Activated T-helper 1 cell treated with anti-CD3 and anti-CD28 coated beads, Interleukin-12 subunit alpha, Interleukin-12 subunit beta, Interleukin-2, Interleukin-4 antibody, amounts not matched to agents 30 ng/mL and 10 ng/mL and 1 ng/mL, durations not matched to agents 14 hours and 24 hours and 36 hours (primary cell): ENCODE measurements at regions not wholly inside any gene's neighbourhood (a gene's known extent, or its start where the extent isn't known, plus 50 kb on each side); places are given as distances from the start of the nearest gene placed in this dataset.

Experiments
- DNase-seq: peaks from one replicate; pipeline ENCODE4 v3.0.0; 2021; ENCODE audit warnings: low spot score
- H3K27ac Mint-ChIP-seq: one replicate; pipeline ENCODE4 v1.8.0; 2021; ENCODE audit warnings: mild to moderate bottlenecking, mixed read lengths
- H3K27me3 Mint-ChIP-seq: one replicate; pipeline ENCODE4 v1.8.0; 2022; ENCODE audit warnings: mild to moderate bottlenecking, moderate library complexity, mixed read lengths; ENCODE audit not compliant: insufficient read depth
- H3K36me3 Mint-ChIP-seq: one replicate; pipeline ENCODE4 v1.8.0; 2021; ENCODE audit warnings: low read depth, mixed read lengths
- H3K4me1 Mint-ChIP-seq: one replicate; pipeline ENCODE4 v1.8.0; 2021; ENCODE audit warnings: low read depth, mixed read lengths
- H3K4me3 Mint-ChIP-seq: one replicate; pipeline ENCODE4 v1.8.0; 2021; ENCODE audit warnings: mild to moderate bottlenecking, moderate library complexity, mixed read lengths
- H3K9me3 Mint-ChIP-seq: one replicate; pipeline ENCODE4 v1.8.0; 2021; ENCODE audit warnings: mixed read lengths
- intact Hi-C: fragments of 100-400 bp; cut with micrococcal nuclease; formaldehyde crosslinking; loops from one replicate; pipeline ENCODE4 v1.15.1; 2024

DNA sequence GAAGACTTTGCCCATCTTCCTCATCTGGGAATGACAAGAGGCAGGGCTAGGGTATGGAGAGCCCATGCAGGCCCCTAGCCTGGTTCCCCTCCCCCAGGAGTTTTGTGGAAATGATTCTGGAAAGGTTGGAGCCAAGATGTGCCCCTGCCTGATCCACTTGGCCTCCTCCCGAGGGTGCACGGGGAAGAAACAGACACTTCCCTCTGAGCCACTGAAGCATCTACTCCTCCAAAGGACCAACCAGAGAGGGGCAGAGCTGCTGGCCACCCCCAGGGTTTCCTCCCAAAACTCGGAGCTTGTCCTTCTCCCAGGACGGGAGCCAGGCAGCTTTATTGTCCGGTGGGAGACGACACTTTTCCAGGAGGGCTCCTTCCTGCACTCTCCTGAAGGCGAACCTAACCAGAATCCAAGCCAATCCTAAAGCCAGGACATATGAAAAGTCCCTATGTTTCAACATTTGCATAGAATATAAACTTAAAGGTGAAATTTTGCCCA, 149.2 kb upstream of the COPS8 start:
- no peaks in the 10 kb centered on the region for H3K9me3 Mint-ChIP-seq
- DNase-seq, result no peak
- H3K4me3 Mint-ChIP-seq, result no peak overlapping the region
- no peak overlapping the region for H3K27ac Mint-ChIP-seq
- H3K36me3 Mint-ChIP-seq, result no peaks in the 10 kb centered on the region
- H3K27me3 Mint-ChIP-seq, result peaks cover 6% of the 10 kb centered on the region
- H3K4me1 Mint-ChIP-seq, result no peaks in the 10 kb centered on the region
- intact Hi-C loops, result no loop called here

DNA sequence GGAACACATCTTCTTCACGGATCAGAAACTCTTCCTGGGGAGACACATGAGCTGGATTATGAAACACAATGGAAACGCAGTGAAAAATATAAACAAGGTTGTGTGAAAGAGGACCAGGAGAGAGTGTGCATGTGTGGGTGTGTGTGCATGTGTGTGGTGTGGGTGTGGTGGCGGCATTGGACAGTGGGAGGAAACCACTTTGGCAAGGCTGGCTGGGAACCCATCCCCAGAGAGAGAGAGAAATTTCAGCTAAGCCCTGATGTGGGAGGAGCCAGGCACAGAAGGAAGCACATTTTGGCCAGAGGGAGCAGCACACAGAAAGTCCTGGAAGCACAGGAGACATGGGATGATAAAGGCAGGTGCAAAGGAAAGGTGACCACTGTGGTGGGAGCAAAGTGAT, 147.6 kb upstream of the COPS8 start:
- intact Hi-C loops, result no loop called here
- Mint-ChIP-seq H3K36me3 (no peaks in the 10 kb centered on the region), H3K9me3 (no peaks in the 10 kb centered on the region), H3K4me1 (no peaks in the 10 kb centered on the region), H3K27ac (no peak overlapping the region), H3K4me3 (no peak overlapping the region), H3K27me3 (peaks cover 4% of the 10 kb centered on the region)
- no peak for DNase-seq

DNA sequence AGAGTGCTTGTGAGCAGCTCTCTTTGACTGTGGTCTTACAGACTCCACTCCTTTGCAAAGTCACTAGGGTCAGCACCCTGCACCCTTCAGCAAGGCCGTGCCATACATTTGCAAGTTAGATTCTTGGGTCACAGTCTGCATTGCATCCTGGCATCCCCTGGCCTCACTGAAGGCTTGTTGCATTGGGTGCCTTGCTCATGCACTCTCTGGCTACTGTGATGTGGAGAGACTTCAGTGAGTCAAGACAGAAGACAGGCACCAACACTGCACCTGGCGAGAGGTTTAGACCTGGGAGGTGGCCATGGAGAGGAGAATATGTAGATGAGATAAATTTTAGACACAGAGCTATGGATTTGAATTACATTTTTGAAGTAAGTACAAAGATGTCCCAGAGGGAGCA, 146.4 kb upstream of the COPS8 start:
- no peak overlapping the region for H3K4me3 Mint-ChIP-seq
- no peak overlapping the region for H3K27ac Mint-ChIP-seq
- intact Hi-C loops, result no loop called here
- no peak for DNase-seq
- no peaks in the 10 kb centered on the region for H3K36me3 Mint-ChIP-seq
- H3K27me3 Mint-ChIP-seq, result no peaks in the 10 kb centered on the region
- no peaks in the 10 kb centered on the region for H3K4me1 Mint-ChIP-seq
- no peaks in the 10 kb centered on the region for H3K9me3 Mint-ChIP-seq

DNA sequence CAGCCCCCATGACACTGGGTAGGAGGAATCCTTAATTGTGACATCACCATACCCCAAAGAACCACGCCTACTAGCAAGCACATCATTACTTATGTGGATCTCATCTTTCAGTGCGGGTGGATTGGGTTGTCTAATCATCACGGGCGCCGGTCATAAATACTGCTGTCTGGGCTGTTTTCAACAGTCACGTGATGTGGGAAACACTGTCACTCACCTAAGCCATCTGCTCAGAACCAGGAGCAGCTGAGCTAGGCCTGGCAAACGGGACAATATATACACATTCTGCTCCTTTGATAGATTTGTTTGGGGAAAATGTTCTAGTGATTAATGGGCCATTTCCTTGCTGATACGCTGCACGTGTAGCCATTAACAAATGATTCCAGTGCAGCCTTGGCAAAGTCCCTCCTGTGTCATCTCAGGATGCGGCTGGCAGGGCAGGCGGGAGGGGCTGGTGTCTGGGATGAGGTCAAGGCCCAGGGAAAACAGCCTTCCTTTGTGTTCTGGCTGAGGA, 145.9 kb upstream of the COPS8 start:
- H3K9me3 Mint-ChIP-seq, result no peaks in the 10 kb centered on the region
- H3K4me1 Mint-ChIP-seq, result no peaks in the 10 kb centered on the region
- H3K36me3 Mint-ChIP-seq, result no peaks in the 10 kb centered on the region
- H3K27me3 Mint-ChIP-seq, result no peaks in the 10 kb centered on the region
- no peak for DNase-seq
- no peak overlapping the region for H3K4me3 Mint-ChIP-seq
- H3K27ac Mint-ChIP-seq, result no peak overlapping the region
- intact Hi-C loops, result no loop called here

DNA sequence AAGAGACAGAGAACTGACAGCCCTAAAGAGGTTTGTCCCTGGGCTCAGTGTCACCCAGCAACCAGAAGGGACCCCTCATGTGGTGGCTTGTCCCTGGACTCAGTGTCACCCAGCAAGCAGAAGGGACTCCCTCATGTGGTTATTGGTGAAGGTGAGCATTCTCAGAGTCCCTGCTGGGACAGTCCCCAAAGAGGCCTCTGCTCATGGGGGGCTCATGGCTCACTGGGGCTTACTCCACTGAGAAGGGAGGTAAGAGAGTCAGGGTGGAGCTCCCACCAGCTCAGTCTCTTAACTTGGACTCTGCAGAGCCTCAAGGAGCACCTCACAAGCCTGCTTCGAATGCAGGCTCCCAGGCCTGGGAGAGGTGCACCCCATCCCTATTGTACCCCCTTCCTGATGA, 145.2 kb upstream of the COPS8 start:
- intact Hi-C loops, result no loop called here
- no peaks in the 10 kb centered on the region for H3K4me1 Mint-ChIP-seq
- H3K9me3 Mint-ChIP-seq, result no peaks in the 10 kb centered on the region
- H3K27ac Mint-ChIP-seq, result no peak overlapping the region
- no peak for DNase-seq
- H3K36me3 Mint-ChIP-seq, result no peaks in the 10 kb centered on the region
- H3K27me3 Mint-ChIP-seq, result no peaks in the 10 kb centered on the region
- no peak overlapping the region for H3K4me3 Mint-ChIP-seq

DNA sequence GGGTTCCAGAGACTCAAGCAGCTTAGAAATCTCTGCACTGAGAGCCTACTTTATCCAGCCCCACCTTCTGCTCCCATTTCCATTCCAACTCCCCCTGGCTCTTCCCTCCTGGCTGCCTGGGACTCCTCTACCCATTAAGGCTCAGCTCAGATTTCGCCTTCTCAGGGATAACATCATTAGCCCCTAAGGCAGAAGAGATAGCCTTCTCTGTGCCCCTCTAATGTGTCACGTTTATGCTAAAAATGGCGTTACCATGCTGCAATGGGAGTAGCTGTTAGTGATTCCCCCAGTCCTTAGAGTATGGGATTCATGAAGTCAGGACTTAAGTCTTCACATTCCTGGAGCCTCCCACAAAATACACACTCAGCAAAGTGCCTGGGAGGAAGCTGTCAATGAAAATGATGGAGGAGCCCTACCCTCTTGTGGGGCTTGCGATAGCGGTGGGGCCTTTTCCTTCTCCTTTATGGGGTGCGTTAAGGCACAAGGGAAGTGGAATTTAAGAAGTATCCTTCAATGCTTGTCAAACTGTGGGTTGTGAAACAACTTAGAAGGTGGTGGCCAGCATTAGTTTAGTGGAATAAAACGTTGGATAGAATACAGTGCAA, 144.7 kb upstream of the COPS8 start:
- DNase-seq, result no peak
- Mint-ChIP-seq H3K27me3 (no peaks in the 10 kb centered on the region), H3K4me1 (no peaks in the 10 kb centered on the region), H3K9me3 (no peaks in the 10 kb centered on the region), H3K4me3 (no peak overlapping the region), H3K27ac (no peak overlapping the region), H3K36me3 (no peaks in the 10 kb centered on the region)
- intact Hi-C loops, result no loop called here

DNA sequence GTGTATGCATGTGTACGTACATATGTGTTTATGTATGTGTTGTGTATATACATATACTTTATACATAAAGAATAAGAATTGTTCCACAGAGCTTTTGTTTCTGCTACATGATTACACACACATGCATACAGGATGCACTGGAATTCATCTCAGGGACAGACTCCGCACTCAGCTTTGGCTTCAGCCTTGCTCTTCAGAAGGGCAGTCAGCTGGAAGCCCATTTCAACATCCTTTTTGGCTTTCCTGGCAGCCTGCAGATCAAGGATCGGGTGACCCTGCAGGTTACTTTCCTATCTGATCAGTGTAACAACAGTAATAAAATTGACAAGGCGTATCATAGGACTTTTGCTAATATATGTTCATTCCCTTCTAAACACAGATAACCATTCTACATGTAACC, 144.1 kb upstream of the COPS8 start:
- DNase-seq, result no peak
- Mint-ChIP-seq H3K4me1 (no peaks in the 10 kb centered on the region), H3K27ac (no peak overlapping the region)

DNA sequence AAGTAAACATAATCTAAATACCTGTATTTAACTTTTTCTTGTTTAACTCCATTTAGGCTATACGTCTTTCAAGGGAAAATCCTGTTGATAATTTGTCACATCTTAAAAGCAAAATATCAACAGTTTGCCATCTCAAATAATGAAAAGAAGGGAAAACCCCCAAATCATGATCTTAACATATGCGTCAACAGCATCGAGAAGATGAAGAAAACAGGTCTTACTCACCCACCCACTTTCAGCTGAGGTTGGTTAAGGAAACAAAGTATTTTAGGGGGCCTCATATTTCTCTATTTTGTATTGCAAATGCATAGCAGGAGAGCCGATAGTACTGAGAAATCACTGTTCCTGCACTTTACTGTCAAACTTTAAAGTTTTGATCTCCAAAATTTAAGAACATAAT, 143.1 kb upstream of the COPS8 start:
- no peak overlapping the region for H3K4me3 Mint-ChIP-seq
- H3K27me3 Mint-ChIP-seq, result no peaks in the 10 kb centered on the region
- no peaks in the 10 kb centered on the region for H3K9me3 Mint-ChIP-seq
- DNase-seq, result no peak
- no peaks in the 10 kb centered on the region for H3K4me1 Mint-ChIP-seq
- intact Hi-C loops, result no loop called here
- H3K36me3 Mint-ChIP-seq, result no peaks in the 10 kb centered on the region
- no peak overlapping the region for H3K27ac Mint-ChIP-seq

More for the DNA sequence above, 144.1 kb upstream of the COPS8 start:
- H3K27me3 Mint-ChIP-seq, result no peaks in the 10 kb centered on the region
- intact Hi-C loops, result no loop called here
- H3K4me3 Mint-ChIP-seq, result no peak overlapping the region
- H3K36me3 Mint-ChIP-seq, result no peaks in the 10 kb centered on the region
- no peaks in the 10 kb centered on the region for H3K9me3 Mint-ChIP-seq

DNA sequence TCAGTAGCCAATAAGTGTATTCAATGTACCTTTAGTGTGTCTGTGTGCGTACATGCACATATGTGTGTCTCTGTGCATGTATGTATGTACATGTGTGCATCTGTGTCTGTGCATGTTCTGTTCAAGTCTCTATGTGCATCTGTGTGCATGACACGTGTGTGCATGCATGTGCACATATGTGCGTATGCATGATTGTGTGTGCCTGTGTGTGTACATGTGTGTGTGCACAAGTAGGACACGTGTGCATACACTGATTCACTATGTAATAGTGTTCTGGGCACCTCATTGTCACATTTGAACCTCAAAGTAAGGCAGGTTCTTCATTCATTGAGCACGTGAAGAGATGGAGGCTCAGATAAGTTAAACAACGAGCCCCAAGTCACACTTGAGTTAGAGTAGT, 142.6 kb upstream of the COPS8 start:
- no peaks in the 10 kb centered on the region for H3K4me1 Mint-ChIP-seq
- no peaks in the 10 kb centered on the region for H3K9me3 Mint-ChIP-seq
- H3K27me3 Mint-ChIP-seq, result no peaks in the 10 kb centered on the region
- intact Hi-C loops, result no loop called here
- H3K27ac Mint-ChIP-seq, result no peak overlapping the region
- no peaks in the 10 kb centered on the region for H3K36me3 Mint-ChIP-seq
- no peak overlapping the region for H3K4me3 Mint-ChIP-seq
- DNase-seq, result no peak

DNA sequence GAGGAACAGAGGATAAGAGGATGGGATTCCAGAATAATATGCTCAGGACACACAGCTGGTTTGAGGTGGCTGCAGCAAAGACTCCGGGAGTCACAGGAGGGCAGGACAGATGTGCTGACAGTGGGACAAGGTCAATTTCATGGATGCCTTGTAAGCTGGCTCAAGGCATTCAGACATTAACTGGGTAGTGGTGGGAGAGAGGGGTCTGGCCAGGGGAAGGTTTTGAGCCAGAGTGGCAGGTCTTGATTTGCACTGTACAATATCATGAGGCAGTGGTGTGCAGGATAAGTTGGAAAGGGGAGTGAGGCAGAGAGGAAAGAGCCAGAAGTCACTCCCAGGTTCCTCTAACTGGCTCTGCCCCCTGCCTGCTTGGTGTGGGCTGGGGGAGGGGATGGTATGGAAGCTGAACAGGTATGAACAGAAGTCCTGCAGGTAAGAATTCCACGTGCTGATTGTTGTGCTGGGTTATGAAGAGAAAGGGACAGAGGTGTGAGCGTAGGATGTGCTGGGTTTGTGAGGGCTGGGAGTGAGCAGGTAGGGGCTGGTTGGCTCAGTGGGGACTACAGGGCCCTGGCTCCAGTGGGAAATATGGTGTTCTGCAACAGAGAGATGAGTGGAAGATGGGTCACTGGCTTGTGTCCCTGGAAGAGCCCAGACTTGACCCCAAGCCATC, 141.7 kb upstream of the COPS8 start:
- H3K27ac Mint-ChIP-seq, result no peak overlapping the region
- H3K4me1 Mint-ChIP-seq, result no peaks in the 10 kb centered on the region
- intact Hi-C loops, result no loop called here
- no peak for DNase-seq
- H3K36me3 Mint-ChIP-seq, result no peaks in the 10 kb centered on the region
- H3K4me3 Mint-ChIP-seq, result no peak overlapping the region
- no peaks in the 10 kb centered on the region for H3K9me3 Mint-ChIP-seq
- no peaks in the 10 kb centered on the region for H3K27me3 Mint-ChIP-seq

DNA sequence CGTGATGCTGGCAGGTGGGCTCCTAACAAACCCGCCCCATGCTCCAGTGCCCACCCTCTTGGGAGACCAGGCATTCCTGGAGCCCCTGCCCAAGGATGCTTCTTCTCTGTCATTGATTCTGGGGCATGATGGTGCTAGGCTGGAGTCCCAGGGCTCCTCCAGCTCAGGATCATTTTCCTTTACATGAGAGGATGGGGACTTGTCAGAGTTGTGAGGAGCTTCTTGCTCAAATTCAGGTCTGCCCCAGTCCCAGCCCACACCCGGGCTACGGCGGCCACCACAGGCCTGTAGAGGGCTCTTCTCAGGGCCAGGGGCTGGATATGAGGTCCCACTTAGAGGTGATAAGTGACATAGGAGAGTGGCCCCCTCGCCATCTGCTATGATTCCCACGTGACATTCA, 141.1 kb upstream of the COPS8 start:
- Mint-ChIP-seq H3K4me1 (no peaks in the 10 kb centered on the region), H3K27me3 (no peaks in the 10 kb centered on the region), H3K27ac (no peak overlapping the region), H3K36me3 (no peaks in the 10 kb centered on the region), H3K9me3 (no peaks in the 10 kb centered on the region), H3K4me3 (no peak overlapping the region)
- DNase-seq, result no peak
- intact Hi-C loops, result no loop called here

DNA sequence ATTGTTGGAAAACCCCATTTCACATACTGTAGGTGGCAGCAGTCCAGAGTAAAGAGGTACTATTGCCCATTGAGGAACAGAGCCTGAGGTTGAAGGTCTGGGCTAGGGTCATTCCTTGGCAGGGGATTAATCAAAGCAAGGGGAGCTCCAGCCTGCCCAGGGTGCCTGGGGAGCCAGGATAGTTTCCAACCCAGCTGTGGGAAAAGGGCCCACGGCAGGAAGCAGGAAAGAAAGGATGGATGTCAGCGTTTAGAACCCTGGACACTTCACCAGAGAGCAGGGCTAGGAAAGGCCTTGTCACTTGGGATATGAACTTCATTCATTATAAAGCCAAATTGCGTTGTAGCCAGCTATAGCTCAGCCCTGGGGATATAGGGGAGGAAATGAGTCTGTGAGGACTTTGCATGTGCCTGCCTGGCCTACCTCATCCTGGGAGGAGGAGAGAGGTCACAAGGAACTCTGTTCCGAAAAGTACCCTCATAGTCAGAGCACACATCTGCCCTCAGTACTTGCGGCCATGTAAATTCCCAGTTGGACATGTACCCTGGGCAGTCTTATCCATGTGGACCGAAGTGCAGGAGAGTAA, 140.2 kb upstream of the COPS8 start:
- intact Hi-C loops, result no loop called here
- H3K9me3 Mint-ChIP-seq, result no peaks in the 10 kb centered on the region
- no peaks in the 10 kb centered on the region for H3K27me3 Mint-ChIP-seq
- no peak for DNase-seq
- no peak overlapping the region for H3K27ac Mint-ChIP-seq
- no peaks in the 10 kb centered on the region for H3K36me3 Mint-ChIP-seq
- H3K4me1 Mint-ChIP-seq, result no peaks in the 10 kb centered on the region
- no peak overlapping the region for H3K4me3 Mint-ChIP-seq

DNA sequence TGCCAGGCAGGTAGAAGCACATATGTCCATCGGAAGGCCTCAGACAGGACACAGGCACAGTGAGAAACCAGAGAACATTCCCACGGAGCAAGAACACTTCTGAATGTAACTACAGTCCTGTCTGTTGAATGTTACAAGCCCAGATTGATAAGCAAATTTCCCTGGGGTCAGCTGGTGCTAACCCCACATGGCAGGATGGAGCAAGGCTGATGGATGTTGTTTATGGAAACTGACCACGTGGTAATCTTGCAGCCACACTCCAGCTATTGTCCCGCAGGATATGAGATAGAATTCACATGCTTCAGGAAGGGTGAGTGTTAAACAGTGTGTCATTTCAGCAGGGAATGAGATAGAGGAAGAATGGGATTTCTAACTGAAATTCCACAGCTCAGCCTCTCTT, 138.8 kb upstream of the COPS8 start:
- H3K36me3 Mint-ChIP-seq, result no peaks in the 10 kb centered on the region

More for the DNA sequence above, 138.8 kb upstream of the COPS8 start:
- Mint-ChIP-seq H3K27ac (no peak overlapping the region), H3K4me3 (no peak overlapping the region), H3K9me3 (no peaks in the 10 kb centered on the region), H3K27me3 (no peaks in the 10 kb centered on the region), H3K4me1 (no peaks in the 10 kb centered on the region)
- intact Hi-C loops, result no loop called here
- no peak for DNase-seq
